NCI-H446 treated with DMSO at 0.1 percent for 48 hours (cell line): ENCODE measurements at regions not wholly inside any gene's neighbourhood (a gene's known extent, or its start where the extent isn't known, plus 50 kb on each side); places are given as distances from the start of the nearest gene placed in this dataset.
"Not testable (repeated sequence)": the region's sequence is repeated elsewhere in the genome, so short reads cannot be mapped to it uniquely, and the experiment has no call there.

Experiments
- DNase-seq: peaks from one replicate; lab custom pipeline; 2025; lab: John Stamatoyannopoulos, UW

DNA sequence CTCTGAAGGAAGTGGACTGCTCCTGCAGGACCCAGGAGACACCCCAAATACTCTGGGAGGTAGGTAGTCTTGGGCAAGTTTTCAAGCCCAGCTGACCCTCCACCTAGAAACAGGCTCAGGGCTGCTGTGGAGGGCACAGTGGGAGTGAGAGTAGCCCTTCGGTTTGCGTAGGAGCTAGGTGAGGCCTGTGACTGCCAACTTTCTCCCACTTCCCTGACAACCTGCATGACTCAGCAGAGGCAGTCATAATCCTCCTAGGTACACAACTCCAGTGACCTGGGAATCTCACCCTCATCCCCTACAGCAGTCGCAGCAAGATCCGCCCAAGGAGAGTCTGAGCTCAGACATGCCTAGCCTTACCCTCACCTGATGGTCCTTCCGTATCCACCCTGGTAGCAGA lies 439.1 kb downstream of the CNTNAP4 start:
- not testable (repeated sequence) for DNase-seq

DNA sequence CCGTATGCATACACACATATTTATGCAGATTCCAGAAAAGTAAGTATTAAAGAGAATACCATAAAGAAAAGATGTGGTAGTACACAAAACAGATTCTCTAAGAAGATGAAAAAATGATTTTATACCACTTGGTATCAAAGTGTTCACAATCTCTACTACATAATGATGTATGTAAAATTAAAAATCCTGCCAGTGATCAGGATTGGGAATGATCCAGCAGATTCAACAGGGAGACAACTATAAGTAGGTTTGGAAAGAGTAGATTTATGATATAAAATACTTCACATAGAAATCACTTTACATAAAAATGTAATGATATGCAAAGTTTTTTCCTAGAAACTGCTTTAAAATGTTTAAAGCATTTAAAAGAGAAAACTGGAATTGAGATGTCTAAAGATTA lies 447.0 kb downstream of the CNTNAP4 start:
- no peak for DNase-seq

DNA sequence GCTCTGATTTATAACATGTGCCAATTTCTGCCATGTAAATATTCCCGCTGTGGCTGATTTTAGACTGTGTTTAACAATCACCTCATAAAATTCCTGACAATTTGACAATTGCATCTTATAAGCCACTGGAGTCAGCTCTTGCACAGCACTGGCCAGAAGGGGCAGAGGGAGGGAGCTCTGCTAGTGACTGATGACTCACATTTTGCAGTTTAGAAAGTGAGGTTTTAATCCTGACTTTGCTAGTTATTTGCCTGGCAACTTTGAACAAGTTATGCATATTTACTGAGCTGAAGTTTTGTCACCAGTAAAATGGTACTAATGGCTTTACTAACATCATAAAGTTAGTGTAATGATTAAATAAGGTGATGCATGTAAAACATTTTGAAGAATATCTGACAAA lies 452.3 kb downstream of the CNTNAP4 start:
- DNase-seq = no peak

DNA sequence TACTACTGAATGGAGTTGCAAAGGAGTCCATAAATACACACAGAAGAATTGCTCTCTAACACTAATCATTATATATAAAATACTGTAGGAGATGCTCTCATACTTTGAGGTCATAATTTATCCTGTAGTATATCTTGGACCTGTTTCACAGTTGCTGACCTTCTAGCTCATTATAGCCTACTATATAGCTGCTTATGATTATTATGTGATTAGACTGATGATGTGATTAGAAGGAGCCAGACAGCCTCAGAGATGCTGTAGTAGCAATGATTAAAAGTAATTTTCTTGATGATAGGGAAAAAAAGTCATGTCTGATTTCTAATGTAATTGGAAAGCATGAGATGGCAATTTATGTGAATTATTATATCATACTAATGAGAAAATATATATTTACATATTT lies 455.7 kb downstream of the CNTNAP4 start:
- no peak for DNase-seq

DNA sequence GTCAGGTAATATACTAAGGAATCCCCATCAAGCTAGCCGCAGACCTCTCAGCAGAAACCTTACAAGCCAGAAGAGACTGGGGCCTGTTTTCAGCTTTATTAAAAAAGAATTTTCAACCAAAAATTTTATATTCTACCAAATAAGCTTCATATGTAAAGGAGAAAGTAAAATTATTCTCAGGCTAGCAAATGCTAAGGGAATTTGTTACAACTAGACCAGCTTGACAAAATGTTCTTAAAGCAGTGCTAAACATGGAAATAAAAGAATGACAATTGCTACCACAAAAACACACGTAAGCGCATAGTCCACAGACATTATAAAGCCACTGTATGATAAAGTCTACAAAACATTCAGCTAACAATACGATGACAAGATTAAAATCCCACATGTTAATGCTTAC lies 449.4 kb upstream of the MON1B start:
- DNase-seq = no peak

DNA sequence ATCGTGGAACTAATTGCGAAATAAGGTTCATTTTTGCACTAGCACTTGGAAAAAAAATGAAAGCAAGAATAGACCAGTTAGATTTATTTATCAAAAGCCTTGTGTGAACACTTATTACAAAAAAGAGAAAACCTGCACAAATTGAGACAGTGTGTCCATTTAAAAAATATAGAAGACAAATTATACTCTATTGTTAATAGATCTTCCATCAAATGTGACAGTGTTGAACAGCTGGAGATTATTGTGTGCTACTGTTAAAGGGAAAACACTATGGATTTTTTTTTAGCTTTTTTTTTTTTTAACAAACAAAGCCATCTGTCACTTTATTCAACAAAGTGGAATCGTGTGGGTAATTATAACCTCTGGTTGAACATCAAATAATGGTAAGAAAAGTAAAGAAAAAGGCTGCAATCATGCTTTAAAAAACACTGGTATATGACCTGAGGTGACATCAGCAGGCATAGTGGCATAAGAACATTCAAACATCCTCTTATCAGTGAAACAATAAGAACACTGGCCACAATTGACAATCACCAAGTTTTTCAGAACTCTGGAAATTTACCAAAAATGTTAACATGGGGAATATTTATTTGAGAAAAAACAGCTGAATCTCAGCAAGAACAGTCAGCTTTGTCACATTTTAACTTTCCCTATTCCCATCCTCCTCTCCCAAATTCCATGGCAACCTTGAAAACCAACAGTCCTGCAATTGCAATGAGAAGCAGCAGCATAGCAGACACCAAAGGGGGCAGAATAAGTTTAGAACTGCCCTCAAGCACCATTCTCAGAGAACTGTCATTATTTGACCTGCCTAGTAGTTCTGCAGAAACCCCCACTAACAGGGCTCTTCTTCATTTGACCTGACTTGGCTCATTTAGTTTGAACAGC lies 442.3 kb upstream of the MON1B start:
- no peak for DNase-seq

DNA sequence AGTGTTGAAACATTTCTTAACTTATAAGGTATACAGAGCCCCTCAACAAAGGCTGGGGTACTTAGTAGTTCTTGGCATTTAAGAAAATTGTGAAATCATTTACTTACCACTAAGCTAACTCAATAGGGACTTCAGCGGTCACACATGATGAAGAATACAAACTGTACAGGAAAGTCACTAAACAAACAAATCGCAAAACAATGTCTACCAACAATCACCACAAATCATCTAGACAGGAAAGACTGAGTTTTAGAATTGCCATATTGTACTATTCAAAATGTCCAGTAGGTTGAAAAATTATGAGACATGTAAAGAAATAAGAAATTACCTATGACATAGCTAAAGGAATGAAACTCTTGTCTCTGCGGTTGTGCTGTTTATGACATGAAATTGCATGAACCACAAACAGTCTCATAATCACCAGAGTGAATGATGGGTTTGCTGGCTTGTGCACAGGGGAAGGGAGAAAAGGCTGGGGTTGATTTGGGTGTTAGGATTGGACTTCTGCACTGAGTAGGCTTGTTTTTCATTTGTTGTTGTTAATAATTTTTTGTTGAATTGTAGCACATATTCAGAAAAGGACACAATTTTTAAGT lies 441.1 kb upstream of the MON1B start:
- no peak for DNase-seq

DNA sequence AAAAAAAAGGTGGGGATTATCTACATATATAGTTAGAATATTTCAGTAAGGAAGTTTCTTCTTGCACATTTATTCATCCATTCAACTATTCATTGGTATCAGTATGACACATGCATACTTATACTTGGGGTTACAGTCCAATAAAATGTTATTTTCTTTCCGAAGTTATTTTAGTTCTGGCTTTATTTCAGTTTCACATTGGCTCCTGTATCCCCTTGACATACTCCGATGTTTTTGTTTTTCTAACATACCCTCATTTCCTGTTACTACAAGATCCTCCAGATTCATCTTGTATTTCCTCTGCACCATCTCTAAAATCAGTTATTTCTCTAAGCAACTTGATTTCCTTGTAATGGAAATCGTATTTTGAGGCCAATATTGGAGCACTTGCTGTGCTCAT lies 435.5 kb upstream of the MON1B start:
- DNase-seq = no peak

DNA sequence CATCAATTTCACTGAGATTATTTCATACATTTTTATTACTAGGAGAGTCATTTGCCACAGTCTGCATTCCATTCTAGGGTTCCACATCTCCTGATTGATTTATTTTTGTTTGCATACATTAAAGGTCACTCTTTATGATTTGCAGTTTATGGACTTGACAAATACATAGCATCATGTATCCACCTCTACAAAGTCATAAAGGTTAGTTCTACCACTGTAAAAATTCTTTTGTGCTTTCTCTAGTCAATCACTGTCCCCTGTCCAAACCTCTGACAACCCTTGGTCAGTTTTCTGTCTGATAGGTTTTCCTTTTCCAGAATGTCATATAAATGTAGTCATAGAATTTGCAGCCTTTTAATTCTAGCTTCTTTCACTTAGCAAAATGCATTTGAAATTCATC lies 434.6 kb upstream of the MON1B start:
- no peak for DNase-seq

DNA sequence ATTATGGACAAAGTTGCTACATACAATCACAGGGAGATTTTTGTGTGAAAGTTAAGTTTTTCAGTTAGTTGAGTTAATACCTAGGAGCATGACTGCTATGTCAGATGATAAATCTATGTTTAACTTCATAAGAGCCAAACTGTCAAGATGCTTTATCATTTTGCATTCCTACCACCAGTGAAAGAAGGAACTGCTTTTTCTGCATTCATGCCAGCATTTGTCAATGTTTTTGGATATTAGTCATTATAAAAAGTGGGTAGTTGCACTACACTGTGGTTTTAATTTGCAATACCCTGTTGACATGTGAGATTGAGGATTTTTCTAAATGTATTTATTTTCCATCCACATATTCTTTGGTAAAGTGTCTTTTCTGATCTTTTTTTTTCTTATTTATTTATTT lies 434.0 kb upstream of the MON1B start:
- DNase-seq = no peak

DNA sequence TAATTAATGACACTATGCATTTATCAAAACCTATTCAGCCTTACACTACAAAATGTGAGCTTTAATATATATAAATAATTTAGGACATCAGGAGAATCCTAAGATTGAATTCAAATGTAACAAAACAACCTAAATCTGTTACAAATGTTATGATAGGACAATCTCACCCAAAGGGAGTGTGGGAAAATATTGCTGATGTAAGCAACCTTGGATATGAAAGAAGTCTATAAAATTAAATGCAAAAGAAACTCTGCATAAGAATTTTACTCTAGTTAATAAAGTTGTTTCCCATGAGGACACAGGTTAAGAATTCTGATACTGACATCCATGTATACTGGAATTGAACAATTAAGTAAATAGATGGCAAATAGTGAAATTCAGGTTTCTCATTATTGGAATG lies 424.5 kb upstream of the MON1B start:
- DNase-seq = no peak

DNA sequence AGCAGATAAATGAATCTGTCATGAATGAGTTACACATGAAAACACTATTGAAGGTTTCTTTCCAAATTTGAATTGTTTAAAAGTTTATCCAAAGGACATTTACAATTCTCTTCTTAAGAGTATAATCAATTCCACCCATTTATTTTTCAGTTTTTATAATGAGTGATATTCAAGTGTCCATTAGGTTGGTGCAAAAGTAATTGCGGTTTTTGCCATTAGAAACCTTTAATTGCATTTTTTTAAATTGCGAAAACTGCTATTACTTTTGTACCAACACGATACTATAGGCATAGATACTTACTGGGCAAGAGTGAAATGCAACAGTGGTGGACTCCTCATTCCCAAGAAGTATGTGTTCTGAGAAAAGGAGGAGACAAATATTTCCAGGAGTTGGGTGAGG lies 422.7 kb upstream of the MON1B start:
- no peak for DNase-seq

DNA sequence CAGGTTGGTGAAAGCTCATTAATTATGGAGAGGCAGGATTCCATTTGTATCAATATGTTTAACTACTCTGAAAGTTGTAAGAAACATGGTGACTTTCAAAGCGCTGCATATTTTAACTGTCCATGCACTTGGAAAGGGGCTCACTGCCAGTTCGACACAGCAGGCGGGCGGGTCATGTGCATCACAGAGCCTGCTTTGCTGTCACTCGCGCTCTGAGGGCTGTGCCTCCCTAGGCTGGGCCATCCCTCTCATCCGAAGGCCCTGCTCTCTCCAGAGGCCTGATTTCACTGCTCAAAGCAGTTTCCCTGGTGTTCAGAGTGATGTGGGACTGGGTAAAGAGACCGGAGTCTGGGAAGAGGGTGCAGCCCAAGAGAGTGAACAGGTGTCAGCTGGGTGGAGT lies 422.0 kb upstream of the MON1B start:
- DNase-seq = no peak

DNA sequence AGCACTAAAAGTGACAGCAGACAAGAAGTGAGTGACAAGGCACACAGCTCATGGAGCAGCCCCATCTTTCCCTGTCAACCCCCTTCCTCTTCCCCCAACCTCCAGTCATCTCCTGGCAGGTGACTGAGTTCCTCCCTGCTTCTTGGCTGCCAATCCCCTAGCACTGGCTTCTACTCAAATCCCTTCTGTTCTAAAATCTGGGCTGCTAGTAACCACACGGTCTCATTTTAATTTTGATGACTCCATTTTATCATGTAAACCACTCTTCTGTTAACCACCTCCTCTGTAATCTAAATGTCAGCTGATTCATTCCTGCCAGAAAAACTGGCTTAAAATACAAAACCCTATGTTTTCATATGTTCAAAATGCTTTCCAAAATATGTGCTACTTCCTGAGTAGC lies 419.8 kb upstream of the MON1B start:
- DNase-seq = no peak

DNA sequence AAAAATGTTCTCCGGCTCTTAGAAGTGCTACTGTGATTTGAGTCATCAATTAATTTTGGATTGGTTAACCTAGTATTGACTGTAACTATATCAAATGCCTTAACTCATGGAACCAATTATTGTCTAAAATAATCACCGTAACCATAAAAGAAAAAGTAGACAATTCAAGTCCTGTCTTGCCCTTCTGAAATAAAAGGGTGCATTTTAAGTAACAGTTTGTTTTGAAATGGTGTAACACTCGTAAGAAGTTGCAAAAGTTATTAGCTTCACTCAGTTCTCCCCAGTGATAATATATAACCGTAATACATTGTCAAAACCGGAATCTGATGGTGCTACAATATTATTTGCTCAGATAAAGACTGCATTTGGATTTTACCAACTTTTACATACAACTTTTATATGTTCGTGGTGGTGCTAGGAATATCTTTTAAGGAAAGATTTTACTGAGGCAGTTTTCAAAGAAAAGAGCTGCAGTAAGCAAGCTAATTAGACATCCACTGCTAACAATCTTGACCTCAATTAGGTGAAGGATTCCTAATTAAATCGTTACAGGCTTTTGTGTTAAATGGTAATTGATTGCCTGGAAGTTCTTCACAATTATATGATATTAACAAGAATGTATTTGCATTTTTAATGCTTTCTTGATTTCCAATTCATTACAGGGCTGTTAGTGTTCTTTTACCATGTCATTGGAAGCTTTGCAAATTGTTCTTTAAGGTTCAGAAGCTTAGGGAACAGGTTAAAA lies 413.1 kb upstream of the MON1B start:
- no peak for DNase-seq

DNA sequence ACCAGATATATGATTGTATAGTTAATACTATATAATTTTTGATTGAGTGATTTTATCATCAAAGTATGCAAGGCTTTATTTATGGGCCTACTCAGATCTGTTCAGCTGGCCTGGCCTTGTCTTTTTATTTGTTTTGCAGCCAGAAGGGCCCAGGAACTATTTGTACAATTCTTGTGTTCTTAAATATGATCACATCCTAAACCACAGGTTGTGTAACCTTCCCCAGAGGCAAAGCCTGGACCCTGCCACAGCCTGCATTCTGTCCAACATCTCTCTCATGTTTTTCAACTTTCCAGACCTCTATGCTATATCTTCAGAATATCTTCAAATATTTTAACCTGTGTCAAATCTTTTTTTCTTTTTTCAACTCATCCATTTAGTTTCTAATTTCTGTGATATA lies 410.4 kb upstream of the MON1B start:
- no peak for DNase-seq

DNA sequence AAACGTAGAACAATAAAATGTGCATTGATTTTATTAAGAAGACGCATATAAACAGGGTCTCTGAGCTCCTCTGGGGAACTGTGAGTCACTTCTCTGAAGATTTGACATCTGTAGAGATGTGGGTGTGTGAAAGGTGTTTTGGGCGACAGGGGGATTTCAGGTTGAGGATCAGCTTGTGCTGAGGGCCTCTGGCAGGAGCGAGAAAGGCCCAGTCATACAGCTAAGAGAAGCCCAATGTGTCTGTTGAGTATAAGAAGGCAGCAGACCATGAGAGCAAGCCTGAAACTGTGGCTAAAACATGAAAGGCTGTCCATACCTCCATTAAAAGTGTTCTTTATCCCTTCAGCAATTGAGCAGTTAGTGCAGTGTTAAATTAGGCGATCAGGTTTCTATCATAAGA lies 406.5 kb upstream of the MON1B start:
- DNase-seq = no peak

DNA sequence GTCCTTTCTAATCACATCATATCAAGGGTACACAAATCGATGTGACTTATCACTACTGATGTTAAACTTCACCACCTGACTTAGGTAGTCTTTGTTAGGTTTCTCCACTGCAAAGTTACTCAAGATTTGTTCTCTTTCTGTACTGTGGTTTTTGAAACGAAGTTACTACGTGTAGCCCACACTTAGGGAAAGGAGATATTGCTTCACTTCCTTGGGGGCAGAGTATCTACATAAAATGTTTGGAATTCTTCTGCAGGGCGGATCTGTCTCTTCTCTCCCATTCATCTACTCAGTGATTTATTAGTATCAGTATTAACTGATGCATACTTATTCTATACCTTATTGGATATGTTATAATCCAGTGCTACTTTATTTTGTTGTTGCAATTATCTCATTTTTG lies 403.6 kb upstream of the MON1B start:
- no peak for DNase-seq

DNA sequence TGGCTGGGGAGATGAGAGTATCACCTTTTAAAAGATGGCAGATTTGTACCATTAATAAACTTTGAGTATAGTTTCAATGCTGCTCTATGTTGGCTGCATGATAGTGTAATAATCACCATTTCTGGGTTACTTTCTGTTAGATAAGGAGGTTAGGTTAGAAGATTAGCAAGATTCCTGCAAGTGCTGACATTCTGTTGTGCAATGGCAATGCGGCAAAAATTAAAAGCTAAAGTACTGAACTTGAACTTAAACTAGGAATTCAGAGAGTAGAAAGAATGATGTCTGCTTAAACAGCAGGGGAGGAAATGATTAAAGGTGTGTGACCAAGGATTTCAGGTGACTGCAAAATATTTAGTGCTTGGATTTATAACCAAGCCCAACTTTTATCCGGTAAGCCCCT lies 399.8 kb upstream of the MON1B start:
- no peak for DNase-seq

DNA sequence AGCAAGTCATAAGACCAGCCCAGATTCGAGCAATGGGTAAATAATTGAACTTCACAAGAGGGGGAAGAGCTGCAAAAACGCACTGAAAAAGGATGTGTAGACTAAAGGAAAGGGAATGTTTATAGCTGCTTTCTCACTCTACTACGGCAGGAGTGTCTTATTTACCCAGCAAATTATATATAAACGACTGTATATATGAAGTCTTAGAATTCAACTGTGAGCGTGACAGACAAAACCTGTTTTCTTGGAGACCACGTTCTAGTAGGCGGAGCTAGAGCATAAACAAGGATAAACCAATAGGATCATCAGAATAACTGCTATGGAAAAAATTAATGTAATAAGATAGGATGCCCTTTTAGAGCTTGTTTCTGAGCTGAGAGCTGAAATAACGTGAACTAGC lies 394.6 kb upstream of the MON1B start:
- DNase-seq = no peak

DNA sequence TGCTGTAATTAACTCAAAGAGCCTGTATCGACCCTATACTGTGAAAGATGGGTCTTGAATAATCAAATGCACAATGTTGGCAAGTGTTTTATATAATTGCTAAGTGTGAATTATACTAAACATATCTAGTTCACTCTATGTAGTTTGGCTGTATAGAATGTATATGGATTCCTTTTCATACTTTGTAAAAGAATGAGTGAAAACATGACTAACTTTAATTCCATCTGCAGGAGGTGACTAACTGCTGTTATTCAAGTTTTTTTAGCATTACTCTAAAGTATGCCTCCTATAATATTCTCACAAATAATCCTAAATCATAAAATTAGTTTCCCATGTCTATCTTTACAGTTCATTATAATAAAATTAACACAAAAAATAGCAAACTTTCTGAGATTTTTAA lies 394.0 kb upstream of the MON1B start:
- no peak for DNase-seq

DNA sequence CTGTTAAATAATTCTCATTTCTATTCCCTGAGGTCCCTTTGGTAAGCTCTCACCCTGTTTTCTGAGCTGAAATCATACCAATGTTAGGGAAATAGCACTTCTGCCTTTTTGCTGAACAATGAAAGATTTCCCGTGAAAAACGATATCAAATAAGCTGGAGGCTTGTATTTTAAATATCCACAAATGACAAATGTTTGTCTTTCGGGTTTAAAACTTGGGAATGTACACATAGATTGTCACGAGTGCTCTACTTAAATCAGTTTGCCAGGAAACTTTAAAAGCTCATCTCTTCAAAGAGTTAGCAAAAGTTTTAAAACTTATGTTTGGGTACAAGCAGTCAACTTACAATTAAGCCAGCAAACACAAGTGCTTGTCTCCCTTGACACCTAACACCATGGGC lies 393.5 kb upstream of the MON1B start:
- no peak for DNase-seq

DNA sequence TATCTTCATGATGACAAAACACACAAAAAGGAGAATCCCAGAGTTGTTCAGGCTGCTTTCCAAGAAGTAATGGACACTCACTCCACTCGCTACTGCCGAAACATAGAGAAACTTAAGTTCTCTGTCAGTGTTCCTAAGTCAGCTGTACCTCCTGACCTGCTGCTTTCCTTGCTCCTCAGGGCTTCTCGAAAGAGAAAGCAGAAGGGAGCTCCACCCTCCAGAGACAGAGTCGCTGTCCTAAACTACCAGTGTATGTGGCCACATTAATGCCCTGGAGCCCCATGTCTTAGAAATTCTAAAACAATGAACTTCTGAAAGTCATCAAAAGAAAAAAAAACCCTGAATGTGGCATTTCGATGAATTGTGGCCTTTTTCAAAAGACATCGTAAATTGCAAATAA lies 390.8 kb upstream of the MON1B start:
- no peak for DNase-seq
